K562 (cell line): ENCODE measurements at regions not wholly inside any gene's neighbourhood (a gene's known extent, or its start where the extent isn't known, plus 50 kb on each side); places are given as distances from the start of the nearest gene placed in this dataset.

Source experiments
- ARID1B ChIP-seq: fragments of 450-650 bp; IDR thresholded peaks from 2 replicates; pipeline ENCODE4 v1.6.1; 2016; ENCODE audit warnings: antibody characterized with exemption, mild to moderate bottlenecking, inconsistent platforms
- CCNT2 ChIP-seq: IDR thresholded peaks from 2 replicates; pipeline ENCODE4 v1.6.1; 2011; ENCODE audit warnings: borderline replicate concordance, low read depth, mild to moderate bottlenecking, moderate library complexity, mixed read lengths, low read length; ENCODE audit not compliant: insufficient read length; ENCODE audit errors: extremely low read depth
- CSDE1 ChIP-seq, 2 experiments: fragments of 450-650 bp; IDR thresholded peaks; 2 replicates each; pipeline ENCODE4 v1.6.1; 2016; ENCODE audit warnings: mild to moderate bottlenecking in 1 of 2
- DACH1 ChIP-seq: fragments of 450-650 bp; IDR thresholded peaks from 2 replicates; pipeline ENCODE4 v1.6.1; 2018; ENCODE audit not compliant: partially characterized antibody
- FOXP1 ChIP-seq: sonication (generic); formaldehyde crosslinking; IDR thresholded peaks from 2 replicates; pipeline ENCODE4 v1.8.0; 2022; ENCODE audit warnings: mild to moderate bottlenecking, missing genetic modification reagents
- HDAC1 ChIP-seq, 2 experiments: fragments of 450-650 bp; IDR thresholded peaks; 2 replicates each; pipeline ENCODE4 v1.6.1; 2016 to 2017; ENCODE audit warnings: inconsistent platforms in 1 of 2, mild to moderate bottlenecking in 1 of 2, moderate library complexity in 1 of 2
- HSF4 ChIP-seq: fragments of 250-450 bp; sonication (Bioruptor Pico); IDR thresholded peaks from 2 replicates; pipeline ENCODE4 v2.1.2; 2022; ENCODE audit warnings: mild to moderate bottlenecking, moderate library complexity, borderline replicate concordance
- KDM1A ChIP-seq, 2 experiments: fragments of 450-650 bp; IDR thresholded peaks; 2 replicates each; pipeline ENCODE4 v1.6.1; 2016; ENCODE audit warnings: mild to moderate bottlenecking in 2 of 2
- MED1 ChIP-seq: sonication (generic); formaldehyde crosslinking; IDR thresholded peaks from 2 replicates; pipeline ENCODE4 v1.8.1; 2023; ENCODE audit warnings: missing genetic modification reagents, borderline replicate concordance
- MEIS2 ChIP-seq: fragments of 450-650 bp; IDR thresholded peaks from 2 replicates; pipeline ENCODE4 v1.6.1; 2014; ENCODE audit warnings: mild to moderate bottlenecking; ENCODE audit not compliant: partially characterized antibody
- NFIX ChIP-seq: fragments of 250-450 bp; sonication (Bioruptor Pico); IDR thresholded peaks from 2 replicates; pipeline ENCODE4 v1.4.0; 2020; ENCODE audit warnings: low read depth, mild to moderate bottlenecking, moderate library complexity
- RBM34 ChIP-seq: fragments of 200-400 bp; formaldehyde crosslinking; IDR thresholded peaks from 2 replicates; pipeline ENCODE4 v1.6.1; 2018; ENCODE audit warnings: low read length, borderline replicate concordance; ENCODE audit not compliant: insufficient read depth
- RCOR1 ChIP-seq, 2 experiments: IDR thresholded peaks; 2 replicates each; pipeline ENCODE4 v1.6.1; 2012; ENCODE audit warnings: low read depth in 2 of 2, low read length in 2 of 2, borderline replicate concordance in 1 of 2, improper control_type of control experiment in 1 of 2
- SAFB2 ChIP-seq: fragments of 200-400 bp; formaldehyde crosslinking; IDR thresholded peaks from 2 replicates; pipeline ENCODE4 v1.6.1; 2018; ENCODE audit warnings: borderline replicate concordance, low read length, low read depth, moderate library complexity; ENCODE audit not compliant: severe bottlenecking
- SRF ChIP-seq, 2 experiments: fragments of 250-450, 450-650 bp in 1 of 2; sonication (Bioruptor Pico) in 1 of 2; sonication (generic) in 1 of 2; formaldehyde crosslinking; IDR thresholded peaks; 2 replicates each; pipeline versions ENCODE4 v1.5.0 to v1.5.1; 2020 to 2022; ENCODE audit warnings: mild to moderate bottlenecking in 1 of 2, missing genetic modification reagents in 1 of 2
- ZNF696 ChIP-seq: fragments of 250-450 bp; sonication (Bioruptor Pico); conservative IDR thresholded peaks from 2 replicates; pipeline ENCODE4 v1.4.0; 2020; ENCODE audit warnings: mild to moderate bottlenecking, moderate library complexity
- ZNF785 ChIP-seq: fragments of 250-450 bp; sonication (Bioruptor Pico); IDR thresholded peaks from 2 replicates; pipeline ENCODE4 v1.4.0; 2020; ENCODE audit warnings: mild to moderate bottlenecking
- TF ChIP-seq, protein P1 (sequence below): fragments of 200-400 bp; formaldehyde crosslinking; IDR thresholded peaks from 2 replicates; pipeline ENCODE4 v1.6.1; 2017; ENCODE audit warnings: mild to moderate bottlenecking, low read depth, low read length, moderate library complexity
- TF ChIP-seq, protein P2 (sequence below): sonication (generic); formaldehyde crosslinking; IDR thresholded peaks from 2 replicates; pipeline ENCODE4 v1.8.1; 2023; ENCODE audit warnings: mild to moderate bottlenecking, missing genetic modification reagents, moderate library complexity
- TF ChIP-seq, protein P3 (sequence below): fragments of 450-650 bp; IDR thresholded peaks from 2 replicates; pipeline ENCODE4 v1.6.1; 2017; ENCODE audit warnings: antibody characterized with exemption
- TF ChIP-seq, protein P4 (sequence below): sonication (generic); formaldehyde crosslinking; IDR thresholded peaks from 2 replicates; pipeline ENCODE4 v1.8.0; 2022; ENCODE audit warnings: mild to moderate bottlenecking, missing genetic modification reagents, borderline replicate concordance

DNA sequence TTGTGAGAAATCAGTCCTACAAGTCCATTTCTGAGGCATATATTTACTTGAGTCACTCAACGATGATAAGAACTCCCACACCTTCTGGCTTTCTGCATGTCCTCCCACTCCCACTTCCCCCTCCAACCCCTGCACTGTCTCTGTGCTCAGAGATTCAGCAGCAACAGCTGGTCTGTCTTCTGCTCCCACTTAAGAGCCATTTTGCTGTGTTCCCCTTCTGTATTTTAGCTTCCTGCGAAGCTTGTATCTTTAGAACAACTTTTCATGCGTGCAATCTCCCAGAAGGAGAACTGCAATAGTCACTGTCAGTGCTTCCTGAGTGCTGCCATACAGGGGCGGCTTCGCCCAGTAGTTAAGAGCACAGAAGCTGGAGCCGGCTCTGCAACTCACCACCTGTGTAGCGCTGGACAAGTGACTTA lies 90.0 kb upstream of the SPATA12 start (continued):
- TF ChIP-seq, protein P1, sequence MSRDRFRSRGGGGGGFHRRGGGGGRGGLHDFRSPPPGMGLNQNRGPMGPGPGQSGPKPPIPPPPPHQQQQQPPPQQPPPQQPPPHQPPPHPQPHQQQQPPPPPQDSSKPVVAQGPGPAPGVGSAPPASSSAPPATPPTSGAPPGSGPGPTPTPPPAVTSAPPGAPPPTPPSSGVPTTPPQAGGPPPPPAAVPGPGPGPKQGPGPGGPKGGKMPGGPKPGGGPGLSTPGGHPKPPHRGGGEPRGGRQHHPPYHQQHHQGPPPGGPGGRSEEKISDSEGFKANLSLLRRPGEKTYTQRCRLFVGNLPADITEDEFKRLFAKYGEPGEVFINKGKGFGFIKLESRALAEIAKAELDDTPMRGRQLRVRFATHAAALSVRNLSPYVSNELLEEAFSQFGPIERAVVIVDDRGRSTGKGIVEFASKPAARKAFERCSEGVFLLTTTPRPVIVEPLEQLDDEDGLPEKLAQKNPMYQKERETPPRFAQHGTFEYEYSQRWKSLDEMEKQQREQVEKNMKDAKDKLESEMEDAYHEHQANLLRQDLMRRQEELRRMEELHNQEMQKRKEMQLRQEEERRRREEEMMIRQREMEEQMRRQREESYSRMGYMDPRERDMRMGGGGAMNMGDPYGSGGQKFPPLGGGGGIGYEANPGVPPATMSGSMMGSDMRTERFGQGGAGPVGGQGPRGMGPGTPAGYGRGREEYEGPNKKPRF, result no peak
- TF ChIP-seq FOXP1 (CRISPR knock-in tag), result no peak
- no peak for TF ChIP-seq NFIX (CRISPR knock-in tag)
- TF ChIP-seq ARID1B, result 0 out of 2 replicates have a peak, but pooled peaks have one; percentile 21
- peak in 1 of 2 experiments; percentile 80; a peak in 2 of 4 replicates for TF ChIP-seq RCOR1 (IDR thresholded peaks at IDR 0.05; ENCODE audit: borderline replicate concordance in 1 of 2, low read depth in 2 of 2, low read length in 2 of 2)
- peak; percentile 67 to 77 for TF ChIP-seq KDM1A (IDR thresholded peaks at IDR 0.05)
- TF ChIP-seq, protein P2, sequence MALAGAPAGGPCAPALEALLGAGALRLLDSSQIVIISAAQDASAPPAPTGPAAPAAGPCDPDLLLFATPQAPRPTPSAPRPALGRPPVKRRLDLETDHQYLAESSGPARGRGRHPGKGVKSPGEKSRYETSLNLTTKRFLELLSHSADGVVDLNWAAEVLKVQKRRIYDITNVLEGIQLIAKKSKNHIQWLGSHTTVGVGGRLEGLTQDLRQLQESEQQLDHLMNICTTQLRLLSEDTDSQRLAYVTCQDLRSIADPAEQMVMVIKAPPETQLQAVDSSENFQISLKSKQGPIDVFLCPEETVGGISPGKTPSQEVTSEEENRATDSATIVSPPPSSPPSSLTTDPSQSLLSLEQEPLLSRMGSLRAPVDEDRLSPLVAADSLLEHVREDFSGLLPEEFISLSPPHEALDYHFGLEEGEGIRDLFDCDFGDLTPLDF, result no peak
- TF ChIP-seq SAFB2, result no peak
- TF ChIP-seq, protein P3, sequence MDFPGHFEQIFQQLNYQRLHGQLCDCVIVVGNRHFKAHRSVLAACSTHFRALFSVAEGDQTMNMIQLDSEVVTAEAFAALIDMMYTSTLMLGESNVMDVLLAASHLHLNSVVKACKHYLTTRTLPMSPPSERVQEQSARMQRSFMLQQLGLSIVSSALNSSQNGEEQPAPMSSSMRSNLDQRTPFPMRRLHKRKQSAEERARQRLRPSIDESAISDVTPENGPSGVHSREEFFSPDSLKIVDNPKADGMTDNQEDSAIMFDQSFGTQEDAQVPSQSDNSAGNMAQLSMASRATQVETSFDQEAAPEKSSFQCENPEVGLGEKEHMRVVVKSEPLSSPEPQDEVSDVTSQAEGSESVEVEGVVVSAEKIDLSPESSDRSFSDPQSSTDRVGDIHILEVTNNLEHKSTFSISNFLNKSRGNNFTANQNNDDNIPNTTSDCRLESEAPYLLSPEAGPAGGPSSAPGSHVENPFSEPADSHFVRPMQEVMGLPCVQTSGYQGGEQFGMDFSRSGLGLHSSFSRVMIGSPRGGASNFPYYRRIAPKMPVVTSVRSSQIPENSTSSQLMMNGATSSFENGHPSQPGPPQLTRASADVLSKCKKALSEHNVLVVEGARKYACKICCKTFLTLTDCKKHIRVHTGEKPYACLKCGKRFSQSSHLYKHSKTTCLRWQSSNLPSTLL, result no peak
- TF ChIP-seq MED1 (CRISPR knock-in tag), result no peak
- no peak for TF ChIP-seq ZNF696 (CRISPR knock-in tag)
- TF ChIP-seq CSDE1 (IDR thresholded peaks at IDR 0.05), result no peak
- TF ChIP-seq, protein P4, sequence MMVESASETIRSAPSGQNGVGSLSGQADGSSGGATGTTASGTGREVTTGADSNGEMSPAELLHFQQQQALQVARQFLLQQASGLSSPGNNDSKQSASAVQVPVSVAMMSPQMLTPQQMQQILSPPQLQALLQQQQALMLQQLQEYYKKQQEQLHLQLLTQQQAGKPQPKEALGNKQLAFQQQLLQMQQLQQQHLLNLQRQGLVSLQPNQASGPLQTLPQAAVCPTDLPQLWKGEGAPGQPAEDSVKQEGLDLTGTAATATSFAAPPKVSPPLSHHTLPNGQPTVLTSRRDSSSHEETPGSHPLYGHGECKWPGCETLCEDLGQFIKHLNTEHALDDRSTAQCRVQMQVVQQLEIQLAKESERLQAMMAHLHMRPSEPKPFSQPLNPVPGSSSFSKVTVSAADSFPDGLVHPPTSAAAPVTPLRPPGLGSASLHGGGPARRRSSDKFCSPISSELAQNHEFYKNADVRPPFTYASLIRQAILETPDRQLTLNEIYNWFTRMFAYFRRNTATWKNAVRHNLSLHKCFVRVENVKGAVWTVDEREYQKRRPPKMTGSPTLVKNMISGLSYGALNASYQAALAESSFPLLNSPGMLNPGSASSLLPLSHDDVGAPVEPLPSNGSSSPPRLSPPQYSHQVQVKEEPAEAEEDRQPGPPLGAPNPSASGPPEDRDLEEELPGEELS (CRISPR knock-in tag), result no peak
- no peak for TF ChIP-seq ZNF785 (CRISPR knock-in tag)
- TF ChIP-seq SRF (CRISPR knock-in tag; IDR thresholded peaks at IDR 0.05), result no peak
- TF ChIP-seq HDAC1 (IDR thresholded peaks at IDR 0.05), result peak in 1 of 2 experiments; percentile 51; a peak in 1 of 4 replicates
- peak; percentile 34 for TF ChIP-seq DACH1
- TF ChIP-seq MEIS2, result peak; percentile 30
- no peak for TF ChIP-seq HSF4
- TF ChIP-seq RBM34, result no peak
- no peak for TF ChIP-seq CCNT2
